ENCODE measurements at regions not wholly inside any gene's neighbourhood (a gene's known extent, or its start where the extent isn't known, plus 50 kb on each side); places are given as distances from the start of the nearest gene placed in this dataset.

DNA sequence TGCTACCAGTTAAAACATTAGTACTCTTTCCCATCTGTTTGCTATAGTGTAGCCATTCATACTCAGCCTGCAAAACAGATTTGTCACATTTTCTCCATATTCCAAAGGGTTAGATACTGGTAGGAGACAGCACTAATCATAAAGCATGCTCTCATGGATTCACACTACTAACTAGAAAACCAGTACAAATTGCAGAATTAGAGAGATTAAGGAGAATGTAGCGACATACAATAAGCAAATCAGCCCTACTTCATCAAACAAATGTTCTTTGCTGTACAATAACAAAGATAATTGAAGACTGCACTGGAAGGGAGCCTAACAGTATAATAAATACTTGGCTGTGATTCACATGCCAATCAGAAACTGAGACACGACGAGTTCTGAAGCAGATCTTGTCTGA is 368.0 kb upstream of the PRMT6 start:
- Histone ChIP-seq H3K27me3 (replicated peaks; ENCODE audit: control insufficient read depth, insufficient read depth, low read length) (no peaks in the 10 kb centered on the region), H3K4me3 (replicated peaks; ENCODE audit: low read depth, low read length) (no peak overlapping the region), H3K36me3 (ENCODE audit: control insufficient read depth, insufficient read depth, low read length) (no peaks in the 10 kb centered on the region)
- DNase-seq (ENCODE audit: extremely low read depth, insufficient read length) = no peak
- TF ChIP-seq, protein P1, sequence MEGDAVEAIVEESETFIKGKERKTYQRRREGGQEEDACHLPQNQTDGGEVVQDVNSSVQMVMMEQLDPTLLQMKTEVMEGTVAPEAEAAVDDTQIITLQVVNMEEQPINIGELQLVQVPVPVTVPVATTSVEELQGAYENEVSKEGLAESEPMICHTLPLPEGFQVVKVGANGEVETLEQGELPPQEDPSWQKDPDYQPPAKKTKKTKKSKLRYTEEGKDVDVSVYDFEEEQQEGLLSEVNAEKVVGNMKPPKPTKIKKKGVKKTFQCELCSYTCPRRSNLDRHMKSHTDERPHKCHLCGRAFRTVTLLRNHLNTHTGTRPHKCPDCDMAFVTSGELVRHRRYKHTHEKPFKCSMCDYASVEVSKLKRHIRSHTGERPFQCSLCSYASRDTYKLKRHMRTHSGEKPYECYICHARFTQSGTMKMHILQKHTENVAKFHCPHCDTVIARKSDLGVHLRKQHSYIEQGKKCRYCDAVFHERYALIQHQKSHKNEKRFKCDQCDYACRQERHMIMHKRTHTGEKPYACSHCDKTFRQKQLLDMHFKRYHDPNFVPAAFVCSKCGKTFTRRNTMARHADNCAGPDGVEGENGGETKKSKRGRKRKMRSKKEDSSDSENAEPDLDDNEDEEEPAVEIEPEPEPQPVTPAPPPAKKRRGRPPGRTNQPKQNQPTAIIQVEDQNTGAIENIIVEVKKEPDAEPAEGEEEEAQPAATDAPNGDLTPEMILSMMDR (IDR thresholded peaks at IDR 0.05; ENCODE audit: insufficient read depth, low read length, poor library complexity, severe bottlenecking) = no peak

DNA sequence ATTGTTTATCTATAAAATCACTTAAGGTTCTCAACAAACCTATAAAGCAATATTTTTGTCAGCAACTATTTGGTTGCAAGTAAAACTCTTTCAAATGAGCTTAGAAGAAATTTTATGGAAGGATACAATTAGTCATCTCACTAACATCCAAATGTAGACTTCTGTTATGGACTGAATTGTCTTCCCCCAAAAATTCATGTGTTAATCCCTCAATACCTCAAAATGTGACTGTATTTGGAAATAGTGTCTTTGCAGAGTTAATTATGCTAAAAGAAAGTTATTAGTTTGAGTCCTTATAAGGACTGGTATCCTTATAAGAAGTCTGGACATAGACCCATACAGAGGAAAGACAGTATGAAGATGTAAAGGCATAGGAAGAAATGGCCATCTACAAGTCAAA is 357.8 kb upstream of the PRMT6 start:
- no peak for DNase-seq (ENCODE audit: extremely low read depth, insufficient read length)
- Histone ChIP-seq H3K36me3 (ENCODE audit: control insufficient read depth, insufficient read depth, low read length) (no peaks in the 10 kb centered on the region), H3K27me3 (replicated peaks; ENCODE audit: control insufficient read depth, insufficient read depth, low read length) (no peaks in the 10 kb centered on the region), H3K4me3 (replicated peaks; ENCODE audit: low read depth, low read length) (no peak overlapping the region)
- TF ChIP-seq, protein P1 (IDR thresholded peaks at IDR 0.05; ENCODE audit: insufficient read depth, low read length, poor library complexity, severe bottlenecking) = no peak

DNA sequence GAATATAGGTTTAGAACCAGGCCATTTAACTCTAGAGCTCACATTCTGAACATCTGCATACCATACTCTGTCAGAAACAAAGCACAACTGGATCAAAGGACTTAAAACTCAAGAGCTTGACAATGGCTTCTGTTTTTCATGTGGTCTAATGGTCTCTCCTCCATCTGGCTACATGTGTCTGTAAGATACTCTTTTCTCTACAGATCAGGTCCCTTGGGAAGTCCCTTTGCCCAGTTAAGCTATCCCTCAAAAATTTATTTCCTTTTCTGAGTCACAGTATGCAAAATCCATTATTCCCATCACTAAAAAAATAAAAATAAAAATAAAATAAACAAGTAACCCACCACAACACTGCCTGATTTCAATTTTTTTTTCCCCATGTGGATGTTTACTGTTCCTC is 357.0 kb upstream of the PRMT6 start:
- H3K27me3 ChIP-seq (replicated peaks; ENCODE audit: control insufficient read depth, insufficient read depth, low read length) = no peaks in the 10 kb centered on the region
- DNase-seq (ENCODE audit: extremely low read depth, insufficient read length) = no peak
- H3K4me3 ChIP-seq (replicated peaks; ENCODE audit: low read depth, low read length) = no peak overlapping the region
- no peaks in the 10 kb centered on the region for H3K36me3 ChIP-seq (ENCODE audit: control insufficient read depth, insufficient read depth, low read length)
- TF ChIP-seq, protein P1 (IDR thresholded peaks at IDR 0.05; ENCODE audit: insufficient read depth, low read length, poor library complexity, severe bottlenecking) = no peak

DNA sequence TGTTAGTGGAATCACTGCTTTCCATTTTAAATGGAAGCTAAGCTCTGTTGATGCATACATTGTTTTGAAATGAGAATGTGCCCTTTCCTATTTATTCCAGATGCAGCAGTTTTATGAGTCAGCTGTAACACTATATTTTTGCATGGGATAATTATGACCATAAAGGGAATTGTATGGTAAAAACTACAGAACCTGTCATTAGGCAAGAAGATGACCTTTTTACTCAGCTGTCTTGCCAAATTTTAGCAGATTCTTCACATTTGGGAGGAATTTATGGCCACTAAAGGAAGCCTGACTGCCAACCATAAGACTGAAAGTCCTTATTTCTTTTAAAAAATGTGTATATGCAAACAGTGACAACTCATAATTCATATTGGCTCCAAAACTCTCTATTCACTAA is 356.3 kb upstream of the PRMT6 start:
- no peak for DNase-seq (ENCODE audit: extremely low read depth, insufficient read length)
- TF ChIP-seq, protein P1 (IDR thresholded peaks at IDR 0.05; ENCODE audit: insufficient read depth, low read length, poor library complexity, severe bottlenecking) = no peak
- H3K36me3 ChIP-seq (ENCODE audit: control insufficient read depth, insufficient read depth, low read length) = no peaks in the 10 kb centered on the region
- no peaks in the 10 kb centered on the region for H3K27me3 ChIP-seq (replicated peaks; ENCODE audit: control insufficient read depth, insufficient read depth, low read length)
- no peak overlapping the region for H3K4me3 ChIP-seq (replicated peaks; ENCODE audit: low read depth, low read length)

DNA sequence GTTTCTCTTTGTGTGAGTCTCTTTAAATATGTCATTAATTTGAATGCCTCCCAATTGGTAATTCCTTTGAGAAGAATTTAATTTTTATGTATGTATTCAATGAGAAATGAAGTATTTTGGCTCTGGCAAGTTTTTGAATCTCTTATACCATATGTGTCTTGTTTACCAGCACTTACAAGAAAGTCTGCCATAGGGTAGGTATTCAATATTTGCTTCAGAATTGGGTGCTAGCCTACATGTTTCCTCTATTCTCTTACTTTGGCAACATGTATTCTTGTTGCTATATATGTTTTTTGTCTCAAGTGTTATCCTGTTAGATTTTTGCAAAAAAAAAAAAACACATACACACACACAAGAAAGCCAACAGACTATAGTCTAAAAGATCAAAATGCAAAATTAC is 350.5 kb upstream of the PRMT6 start:
- H3K36me3 ChIP-seq (ENCODE audit: control insufficient read depth, insufficient read depth, low read length) = no peaks in the 10 kb centered on the region

DNA sequence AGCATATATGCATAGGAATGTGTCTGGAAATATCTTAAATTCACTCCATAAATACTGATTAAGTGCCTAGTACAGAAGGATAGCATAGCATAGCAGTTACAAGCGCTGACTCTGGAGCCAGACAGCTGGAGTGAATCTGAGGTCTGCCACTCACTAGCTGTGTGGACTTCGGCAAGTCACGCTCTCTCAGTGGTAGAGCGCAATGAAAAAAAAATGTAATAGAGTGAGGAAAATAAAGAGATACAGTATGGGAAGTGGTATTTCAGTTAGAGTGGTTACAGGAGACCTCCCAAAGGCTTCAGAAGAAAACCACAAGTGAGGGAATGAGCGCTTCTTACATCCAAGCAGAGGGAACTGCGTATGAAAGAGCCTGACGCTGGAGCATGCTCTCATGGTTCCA is 338.9 kb upstream of the PRMT6 start:
- H3K27me3 ChIP-seq (replicated peaks; ENCODE audit: control insufficient read depth, insufficient read depth, low read length) = no peaks in the 10 kb centered on the region
- H3K4me3 ChIP-seq (replicated peaks; ENCODE audit: low read depth, low read length) = no peak overlapping the region
- no peaks in the 10 kb centered on the region for H3K36me3 ChIP-seq (ENCODE audit: control insufficient read depth, insufficient read depth, low read length)
- TF ChIP-seq, protein P1 (IDR thresholded peaks at IDR 0.05; ENCODE audit: insufficient read depth, low read length, poor library complexity, severe bottlenecking) = no peak
- DNase-seq (ENCODE audit: extremely low read depth, insufficient read length) = no peak

More for the DNA sequence above, 350.5 kb upstream of the PRMT6 start:
- TF ChIP-seq, protein P1 (IDR thresholded peaks at IDR 0.05; ENCODE audit: insufficient read depth, low read length, poor library complexity, severe bottlenecking) = no peak
- Histone ChIP-seq H3K27me3 (replicated peaks; ENCODE audit: control insufficient read depth, insufficient read depth, low read length) (no peaks in the 10 kb centered on the region), H3K4me3 (replicated peaks; ENCODE audit: low read depth, low read length) (no peak overlapping the region)
- DNase-seq (ENCODE audit: extremely low read depth, insufficient read length) = no peak
